Adipocyte (in vitro differentiated cells): ENCODE measurements at regions not wholly inside any gene's neighbourhood (a gene's known extent, or its start where the extent isn't known, plus 50 kb on each side); places are given as distances from the start of the nearest gene placed in this dataset.

Experiments
- DNase-seq: peaks from one replicate; pipeline ENCODE4 v3.0.0-alpha.2; 2015; ENCODE audit warnings: low read depth
- H3K27me3 ChIP-seq: replicated peaks from 2 replicates; pipeline ENCODE4 v1.7.0; 2013; ENCODE audit warnings: mild to moderate bottlenecking, low read length, moderate library complexity; ENCODE audit not compliant: control insufficient read depth, insufficient read depth
- H3K36me3 ChIP-seq: 2 replicates; pipeline ENCODE4 v1.7.0; 2013; ENCODE audit warnings: low read length, mild to moderate bottlenecking, moderate library complexity; ENCODE audit not compliant: control insufficient read depth, insufficient read depth, severe bottlenecking
- H3K4me1 ChIP-seq: 2 replicates; pipeline ENCODE4 v1.7.0; 2013; ENCODE audit warnings: mild to moderate bottlenecking, low read length, moderate library complexity; ENCODE audit not compliant: control insufficient read depth, insufficient read depth
- H3K4me3 ChIP-seq: 2 replicates; pipeline ENCODE4 v1.7.0; 2013; ENCODE audit warnings: mild to moderate bottlenecking, low read length, moderate library complexity
- H3K9ac ChIP-seq: 2 replicates; pipeline ENCODE4 v1.7.0; 2013; ENCODE audit warnings: mild to moderate bottlenecking, low read length, moderate library complexity
- H3K9me3 ChIP-seq: 2 replicates; pipeline ENCODE4 v1.7.0; 2013; ENCODE audit warnings: mild to moderate bottlenecking, low read length, moderate library complexity; ENCODE audit not compliant: control insufficient read depth

DNA sequence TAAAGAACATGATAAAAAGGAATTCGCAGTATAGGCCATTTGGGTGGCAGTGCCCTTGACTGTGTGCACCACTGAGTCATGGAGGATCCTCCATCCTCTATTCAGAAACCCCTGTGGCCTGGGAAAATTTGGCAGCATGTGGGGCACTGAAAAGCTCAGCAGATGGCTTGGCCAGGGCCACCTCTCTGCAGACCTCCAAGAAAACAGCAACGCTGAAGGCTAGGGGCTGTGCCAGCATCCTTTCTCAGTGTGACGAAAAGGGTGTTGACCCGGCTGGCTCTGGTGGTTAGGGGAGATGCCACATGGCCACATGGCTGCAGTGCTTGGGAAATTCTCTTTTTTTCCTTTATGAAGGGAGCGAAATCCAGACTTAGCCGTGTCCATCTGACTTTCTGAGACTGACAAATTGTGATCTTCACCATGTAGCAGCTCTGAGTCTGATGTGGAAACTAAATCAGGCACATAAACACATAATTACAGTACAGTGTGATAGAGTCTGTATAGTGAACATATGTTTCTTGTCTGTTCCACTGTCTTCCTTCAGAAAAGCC, 178.0 kb downstream of the KCTD12 start:
- DNase-seq = no peak
- Histone ChIP-seq H3K4me1 (peaks cover 48% of the 10 kb centered on the region), H3K36me3 (no peaks in the 10 kb centered on the region), H3K9me3 (no peaks in the 10 kb centered on the region), H3K9ac (no peak overlapping the region), H3K4me3 (no peak overlapping the region), H3K27me3 (no peaks in the 10 kb centered on the region)

GRCh38 chr13:76707360-76707759, 178.8 kb downstream of the KCTD12 start:
- H3K9me3 ChIP-seq = no peaks in the 10 kb centered on the region
- H3K9ac ChIP-seq = no peak overlapping the region
- H3K36me3 ChIP-seq = no peaks in the 10 kb centered on the region
- H3K4me3 ChIP-seq = no peak overlapping the region
- no peaks in the 10 kb centered on the region for H3K27me3 ChIP-seq
- DNase-seq = no peak
- peaks cover 45% of the 10 kb centered on the region for H3K4me1 ChIP-seq

DNA sequence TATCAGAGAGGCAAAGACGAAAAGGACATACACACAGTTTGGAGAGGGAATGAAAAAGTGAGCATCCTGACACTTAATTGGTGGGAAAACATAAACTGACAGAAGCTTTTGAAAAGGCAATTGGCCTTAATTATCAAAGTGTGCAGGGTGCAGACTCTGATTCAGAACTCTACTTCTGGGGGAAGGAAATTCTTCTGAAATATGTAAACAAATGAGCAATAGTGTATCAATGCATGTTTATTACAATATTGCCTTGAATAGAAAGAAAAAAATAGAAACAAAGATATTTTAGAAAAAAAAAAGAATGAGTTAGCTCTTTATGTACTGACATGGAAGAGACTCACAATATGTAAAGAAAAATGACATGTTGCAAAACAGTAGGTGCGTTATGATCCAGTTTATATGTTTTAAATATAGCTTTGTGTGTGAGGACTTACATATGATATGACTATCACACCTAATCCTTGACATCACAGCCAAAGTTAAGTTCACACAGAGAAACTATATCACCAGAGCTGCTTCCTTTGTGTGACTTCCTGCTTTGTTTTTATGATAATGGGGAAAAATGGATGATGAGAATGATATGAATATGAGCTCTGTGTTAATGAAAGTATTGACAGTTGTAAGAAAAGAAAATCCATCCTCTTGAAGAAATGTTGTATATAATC, 182.4 kb downstream of the KCTD12 start:
- no peak overlapping the region for H3K9ac ChIP-seq
- H3K4me3 ChIP-seq = no peak overlapping the region
- no peak for DNase-seq
- no peaks in the 10 kb centered on the region for H3K9me3 ChIP-seq
- H3K27me3 ChIP-seq = no peaks in the 10 kb centered on the region
- H3K36me3 ChIP-seq = no peaks in the 10 kb centered on the region
- H3K4me1 ChIP-seq = peaks cover 18% of the 10 kb centered on the region

GRCh38 chr13:76703216-76703615, 183.0 kb downstream of the KCTD12 start:
- H3K9me3 ChIP-seq = no peaks in the 10 kb centered on the region
- DNase-seq = no peak
- no peak overlapping the region for H3K9ac ChIP-seq
- H3K36me3 ChIP-seq = no peaks in the 10 kb centered on the region
- H3K27me3 ChIP-seq = no peaks in the 10 kb centered on the region
- H3K4me1 ChIP-seq = peaks cover 17% of the 10 kb centered on the region
- H3K4me3 ChIP-seq = no peak overlapping the region

DNA sequence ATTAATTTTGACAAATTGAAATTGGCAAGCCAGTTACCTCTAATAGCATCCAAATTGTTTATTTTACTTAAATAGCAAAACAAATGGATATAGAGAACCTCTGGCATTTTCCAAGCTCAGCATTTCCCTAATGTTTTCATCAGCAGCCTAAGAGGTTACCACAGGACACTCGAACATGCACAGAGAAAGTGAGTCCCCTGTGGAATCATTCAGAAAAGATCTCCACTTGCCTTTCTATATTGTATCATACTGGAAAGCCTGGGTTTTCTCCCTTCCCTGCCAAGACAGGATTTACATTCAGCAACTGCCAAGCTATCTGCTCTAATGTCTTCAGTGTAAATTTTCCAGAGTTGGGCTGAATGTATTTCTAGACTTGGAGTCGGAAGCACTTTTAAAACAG, 188.9 kb downstream of the KCTD12 start:
- H3K9ac ChIP-seq = no peak overlapping the region
- peaks cover 32% of the 10 kb centered on the region for H3K4me1 ChIP-seq
- H3K36me3 ChIP-seq = no peaks in the 10 kb centered on the region
- no peaks in the 10 kb centered on the region for H3K9me3 ChIP-seq
- no peak overlapping the region for H3K4me3 ChIP-seq
- H3K27me3 ChIP-seq = no peaks in the 10 kb centered on the region
- DNase-seq = no peak

- Histone ChIP-seq H3K4me3 (peak overlapping the region; percentile 7), H3K27me3 (no peaks in the 10 kb centered on the region), H3K36me3 (no peaks in the 10 kb centered on the region), H3K9ac (peak overlapping the region; percentile 47), H3K9me3 (no peaks in the 10 kb centered on the region), H3K4me1 (peaks cover 33% of the 10 kb centered on the region)
- peak; percentile 57 for DNase-seq
Measured at GRCh38 chr13:76696370-76696769, 189.8 kb downstream of the KCTD12 start.

DNA sequence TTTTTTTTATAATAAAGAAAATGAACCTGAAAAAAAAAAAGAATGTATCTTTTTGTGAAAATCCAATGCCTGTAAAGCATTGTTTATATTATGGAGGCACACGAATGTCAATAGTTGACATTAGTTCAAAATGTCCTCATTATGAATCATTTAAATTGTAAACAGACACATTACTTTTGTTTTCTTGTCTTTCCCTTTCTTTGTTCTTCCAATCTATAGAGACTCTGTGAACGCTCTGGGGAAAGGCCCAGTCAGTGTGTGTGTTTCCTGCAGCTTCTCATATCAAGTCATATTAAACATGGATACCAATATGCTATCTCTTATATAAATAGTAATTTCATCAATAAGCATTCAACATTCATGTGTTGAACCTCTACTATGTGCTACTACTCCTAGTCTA, 193.1 kb downstream of the KCTD12 start:
- Histone ChIP-seq H3K4me1 (peaks cover 33% of the 10 kb centered on the region), H3K9ac (no peak overlapping the region), H3K36me3 (no peaks in the 10 kb centered on the region), H3K9me3 (no peaks in the 10 kb centered on the region), H3K4me3 (no peak overlapping the region), H3K27me3 (no peaks in the 10 kb centered on the region)
- no peak for DNase-seq

DNA sequence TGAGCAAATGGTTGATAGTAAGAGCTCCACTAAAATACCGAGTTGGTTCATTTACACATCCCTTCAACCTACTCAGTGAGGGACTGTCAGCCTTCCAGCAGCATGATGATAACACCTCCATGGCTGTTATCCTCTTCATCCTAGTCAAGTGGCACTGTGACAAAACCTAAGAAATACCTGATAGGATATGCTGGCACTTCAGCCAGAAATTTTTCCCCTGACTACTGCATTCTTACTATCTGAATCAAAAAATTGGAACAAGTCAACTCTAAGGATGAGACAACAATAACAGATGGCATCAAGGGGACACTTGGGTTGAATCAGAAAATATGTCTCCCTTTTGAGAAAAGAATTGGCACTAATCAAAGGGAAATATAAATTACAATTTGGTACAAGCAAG, 193.9 kb downstream of the KCTD12 start:
- Histone ChIP-seq H3K4me1 (peaks cover 29% of the 10 kb centered on the region), H3K36me3 (no peaks in the 10 kb centered on the region), H3K9ac (no peak overlapping the region), H3K27me3 (no peaks in the 10 kb centered on the region), H3K4me3 (no peak overlapping the region), H3K9me3 (no peaks in the 10 kb centered on the region)
- no peak for DNase-seq

GRCh38 chr13:76690611-76691010, 195.6 kb downstream of the KCTD12 start:
- Histone ChIP-seq H3K4me3 (no peak overlapping the region), H3K27me3 (no peaks in the 10 kb centered on the region), H3K9me3 (no peaks in the 10 kb centered on the region), H3K36me3 (no peaks in the 10 kb centered on the region), H3K4me1 (peaks cover 11% of the 10 kb centered on the region), H3K9ac (no peak overlapping the region)
- DNase-seq = no peak

- Histone ChIP-seq H3K4me3 (no peak overlapping the region), H3K36me3 (no peaks in the 10 kb centered on the region), H3K4me1 (peaks cover 31% of the 10 kb centered on the region), H3K9me3 (no peaks in the 10 kb centered on the region), H3K27me3 (no peaks in the 10 kb centered on the region), H3K9ac (no peak overlapping the region)
- no peak for DNase-seq
Measured at GRCh38 chr13:76687467-76687866, 198.7 kb downstream of the KCTD12 start.

DNA sequence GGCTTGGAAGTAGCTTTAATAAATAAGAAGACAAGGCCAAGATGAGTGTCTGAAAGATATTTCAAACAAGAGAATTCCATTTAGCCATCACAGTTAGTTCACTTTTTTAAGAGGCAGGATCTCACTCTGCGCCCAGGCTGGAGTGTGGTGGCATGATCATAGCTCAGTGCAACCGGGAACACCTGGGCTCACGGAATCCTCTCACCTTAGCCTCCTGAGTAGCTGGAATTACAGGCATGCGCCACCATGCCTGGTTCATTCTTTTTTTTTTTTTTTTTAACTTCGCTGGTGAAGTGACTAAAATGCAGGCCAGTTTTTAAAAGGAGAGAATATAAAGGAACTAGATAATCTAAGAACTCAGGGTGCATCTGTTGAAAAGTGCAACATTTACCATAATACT, 200.3 kb downstream of the KCTD12 start:
- DNase-seq = no peak
- no peaks in the 10 kb centered on the region for H3K27me3 ChIP-seq
- H3K9me3 ChIP-seq = no peaks in the 10 kb centered on the region
- H3K9ac ChIP-seq = no peak overlapping the region
- H3K4me1 ChIP-seq = peaks cover 28% of the 10 kb centered on the region
- H3K4me3 ChIP-seq = no peak overlapping the region
- no peaks in the 10 kb centered on the region for H3K36me3 ChIP-seq

- peak; percentile 47 for DNase-seq
- peaks cover 28% of the 10 kb centered on the region for H3K4me1 ChIP-seq
- no peaks in the 10 kb centered on the region for H3K9me3 ChIP-seq
- no peaks in the 10 kb centered on the region for H3K36me3 ChIP-seq
- H3K9ac ChIP-seq = peak overlapping the region; percentile 53
- H3K4me3 ChIP-seq = peak overlapping the region; percentile 46
- no peaks in the 10 kb centered on the region for H3K27me3 ChIP-seq
Measured at GRCh38 chr13:76684336-76684735, 201.9 kb downstream of the KCTD12 start.
